Right kidney (tissue), 1 donor: ENCODE measurements at regions not wholly inside any gene's neighbourhood (a gene's known extent, or its start where the extent isn't known, plus 50 kb on each side); places are given as distances from the start of the nearest gene placed in this dataset.

Experiments
- DNase-seq: peaks from one replicate; pipeline ENCODE4 v3.0.0-alpha.2; 2016

GRCh38 chr2:158905341-158905740 lies 63.1 kb upstream of the TANC1 start:
- no peak for DNase-seq

- DNase-seq: no peak
Observed at GRCh38 chr2:158905784-158906183, 62.7 kb upstream of the TANC1 start.

- no peak for DNase-seq
Observed at GRCh38 chr2:158907926-158908456, 60.4 kb upstream of the TANC1 start.

- DNase-seq: no peak
Observed at GRCh38 chr2:158912112-158912511, 56.3 kb upstream of the TANC1 start.

GRCh38 chr2:158912765-158913164 lies 55.7 kb upstream of the TANC1 start:
- no peak for DNase-seq

- no peak for DNase-seq
Observed at GRCh38 chr2:158914066-158914465, 54.4 kb upstream of the TANC1 start.

- DNase-seq: no peak
Observed at GRCh38 chr2:158914731-158915130, 53.7 kb upstream of the TANC1 start.

- no peak for DNase-seq
Observed at GRCh38 chr2:158917121-158917520, 51.3 kb upstream of the TANC1 start.

GRCh38 chr2:158918452-158918851 lies 50.0 kb upstream of the TANC1 start:
- DNase-seq: no peak
